ENCODE measurements at regions not wholly inside any gene's neighbourhood (a gene's known extent, or its start where the extent isn't known, plus 50 kb on each side); places are given as distances from the start of the nearest gene placed in this dataset.

GRCh38 chr3:168218600-168218999, 122.9 kb upstream of the GOLIM4 start:
- TF ChIP-seq CTCF (IDR thresholded peaks at IDR 0.05; ENCODE audit: poor library complexity, severe bottlenecking), result no peak
- no peak for TF ChIP-seq POLR2AphosphoS5 (IDR thresholded peaks at IDR 0.05)
- no peak for TF ChIP-seq RAD21 (conservative IDR thresholded peaks at IDR 0.05)
- TF ChIP-seq EP300 (conservative IDR thresholded peaks at IDR 0.05; ENCODE audit: poor library complexity, severe bottlenecking), result no peak
- TF ChIP-seq EZH2 (IDR thresholded peaks at IDR 0.05; ENCODE audit: borderline replicate concordance, insufficient read depth, low read length, poor library complexity, severe bottlenecking), result no peak
- TF ChIP-seq SMC3 (conservative IDR thresholded peaks at IDR 0.05; ENCODE audit: poor library complexity), result no peak
- TF ChIP-seq REST (IDR thresholded peaks at IDR 0.05; ENCODE audit: borderline replicate concordance), result no peak
- TF ChIP-seq TAF1 (IDR thresholded peaks at IDR 0.05; ENCODE audit: low read depth), result no peak
- no peak for TF ChIP-seq MXI1 (conservative IDR thresholded peaks at IDR 0.05; ENCODE audit: poor library complexity, severe bottlenecking)
